GM21529 (cell line): ENCODE measurements at regions not wholly inside any gene's neighbourhood (a gene's known extent, or its start where the extent isn't known, plus 50 kb on each side); places are given as distances from the start of the nearest gene placed in this dataset.

Experiments
- ATAC-seq: cut with Tn5 transposase; IDR thresholded peaks from one replicate; pipeline ENCODE4 v1.9.1; 2021; ENCODE audit not compliant: unreplicated experiment

DNA sequence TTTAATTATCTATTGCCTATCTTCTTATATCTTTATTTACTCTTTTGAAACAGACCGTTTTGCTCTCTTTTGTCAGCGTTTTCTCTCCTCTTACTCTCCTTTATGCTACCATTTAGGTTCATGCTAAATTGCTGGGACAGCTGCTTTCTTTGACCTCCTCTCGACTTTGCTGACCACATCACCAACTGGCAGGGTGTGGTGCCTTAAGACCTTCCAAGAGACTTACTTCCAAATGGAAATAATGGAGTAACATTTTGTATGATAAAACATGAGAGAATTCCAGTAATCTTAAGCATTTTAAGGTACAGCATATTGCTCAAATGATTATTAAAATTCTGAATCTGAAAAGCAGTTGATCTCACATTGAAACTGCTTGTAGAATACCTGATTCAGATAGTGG, 71.5 kb upstream of the MEF2C start:
- no peak for ATAC-seq

DNA sequence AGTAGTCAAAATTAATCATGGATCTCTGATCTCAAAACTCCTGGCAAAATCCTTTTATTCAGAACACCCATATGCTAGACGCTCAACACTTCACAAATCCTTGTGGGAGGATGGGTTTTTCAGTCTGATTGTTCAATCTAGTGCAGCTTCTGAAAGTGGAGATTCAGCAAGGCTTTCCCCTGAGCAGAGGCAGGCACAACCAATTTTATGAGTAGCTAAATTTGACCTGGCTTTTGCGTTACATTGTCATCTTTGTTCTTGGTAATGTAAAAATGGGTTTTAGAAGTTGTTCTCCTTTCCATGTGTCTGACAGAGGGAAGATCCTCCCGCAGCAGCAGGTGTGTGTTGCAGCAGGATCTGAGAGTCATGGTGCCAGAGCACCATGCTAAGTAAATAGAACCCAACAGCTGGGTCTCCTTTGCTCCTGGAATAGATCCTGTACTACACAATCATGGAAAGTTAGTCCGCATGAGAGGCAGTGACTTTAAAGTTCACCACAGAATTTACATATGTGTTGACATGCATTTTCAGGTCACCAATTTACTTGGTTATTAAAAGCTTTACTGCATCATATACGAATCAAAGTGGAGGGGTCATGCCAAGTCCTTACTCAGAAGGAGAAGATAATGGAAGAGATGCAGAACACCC, 70.1 kb upstream of the MEF2C start:
- no peak for ATAC-seq

DNA sequence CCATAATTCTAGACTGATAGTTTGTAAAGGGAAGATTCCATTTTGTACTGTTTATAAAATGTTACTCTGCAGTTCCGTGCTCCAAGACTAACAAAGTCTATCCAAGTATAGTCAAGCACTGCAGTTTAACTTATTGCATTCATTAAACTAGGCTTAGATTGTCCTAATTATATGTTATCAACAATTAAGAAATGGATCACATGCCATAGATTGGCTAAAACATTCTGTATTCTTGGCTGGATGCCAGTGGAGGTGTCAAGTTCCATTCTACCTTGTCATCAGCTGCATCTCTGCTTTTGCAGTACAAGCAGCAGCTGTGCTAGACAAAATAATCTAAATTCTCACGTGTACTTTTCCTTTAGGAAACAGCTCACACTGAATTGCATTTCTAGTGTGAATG, 69.4 kb upstream of the MEF2C start:
- no peak for ATAC-seq

DNA sequence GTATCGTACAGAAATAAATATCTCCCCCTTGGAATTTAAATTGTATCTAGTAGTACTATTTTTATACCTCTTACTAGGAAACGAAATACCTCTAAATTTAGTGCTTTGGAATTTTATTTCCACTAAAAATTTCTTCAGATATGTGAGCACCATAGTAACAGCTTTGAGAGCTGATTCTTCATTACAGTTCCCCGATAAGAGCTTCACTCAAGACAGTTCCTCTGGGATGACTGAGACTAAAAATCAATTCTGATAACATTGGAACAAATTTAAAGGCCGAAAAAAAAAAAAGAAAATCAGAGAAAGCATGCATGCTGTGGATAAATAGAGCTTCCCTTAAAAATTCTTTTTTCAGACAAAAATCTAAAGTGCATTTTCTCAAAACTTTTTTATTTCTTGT, 68.5 kb upstream of the MEF2C start:
- ATAC-seq = no peak

DNA sequence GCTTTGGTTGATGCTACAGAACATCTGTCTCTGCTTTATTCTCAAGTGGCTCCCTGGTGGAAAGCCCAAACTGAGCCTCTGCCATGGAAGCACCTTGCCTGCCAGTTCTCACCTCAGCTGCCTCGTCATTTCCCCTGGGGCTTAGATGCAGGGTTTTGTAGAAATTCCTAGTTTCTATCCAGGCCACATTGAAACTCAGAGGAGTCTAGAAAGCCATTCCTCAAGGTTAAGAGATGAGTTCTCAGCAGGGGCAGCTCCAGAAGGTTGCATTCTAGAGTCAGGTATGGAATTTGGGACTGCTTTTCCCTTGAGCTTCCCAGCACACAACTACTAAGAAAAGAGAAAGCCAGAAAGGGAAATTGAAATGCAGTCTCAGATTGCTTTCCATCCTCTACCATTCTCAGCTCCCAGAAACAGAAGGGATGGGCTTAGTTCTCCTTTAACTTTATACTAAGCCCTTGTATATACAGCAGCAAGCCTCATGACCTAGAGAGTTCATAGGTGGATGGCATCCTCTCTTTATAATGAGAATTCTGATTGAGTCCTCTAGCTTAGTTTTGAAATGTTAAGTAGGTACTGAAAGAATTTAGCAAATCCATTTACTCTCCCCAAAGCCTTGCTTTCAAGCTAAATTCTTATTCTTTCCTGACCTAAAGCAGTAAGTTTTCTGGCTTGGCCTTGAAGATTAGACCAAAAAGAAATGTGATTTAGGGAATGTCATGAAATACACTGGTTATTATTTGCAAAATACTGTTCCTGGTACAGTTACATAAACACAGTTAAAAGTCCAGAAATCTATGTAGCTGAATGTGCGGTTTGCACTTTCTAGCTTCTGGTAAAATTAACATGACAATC, 66.0 kb upstream of the MEF2C start:
- no peak for ATAC-seq

DNA sequence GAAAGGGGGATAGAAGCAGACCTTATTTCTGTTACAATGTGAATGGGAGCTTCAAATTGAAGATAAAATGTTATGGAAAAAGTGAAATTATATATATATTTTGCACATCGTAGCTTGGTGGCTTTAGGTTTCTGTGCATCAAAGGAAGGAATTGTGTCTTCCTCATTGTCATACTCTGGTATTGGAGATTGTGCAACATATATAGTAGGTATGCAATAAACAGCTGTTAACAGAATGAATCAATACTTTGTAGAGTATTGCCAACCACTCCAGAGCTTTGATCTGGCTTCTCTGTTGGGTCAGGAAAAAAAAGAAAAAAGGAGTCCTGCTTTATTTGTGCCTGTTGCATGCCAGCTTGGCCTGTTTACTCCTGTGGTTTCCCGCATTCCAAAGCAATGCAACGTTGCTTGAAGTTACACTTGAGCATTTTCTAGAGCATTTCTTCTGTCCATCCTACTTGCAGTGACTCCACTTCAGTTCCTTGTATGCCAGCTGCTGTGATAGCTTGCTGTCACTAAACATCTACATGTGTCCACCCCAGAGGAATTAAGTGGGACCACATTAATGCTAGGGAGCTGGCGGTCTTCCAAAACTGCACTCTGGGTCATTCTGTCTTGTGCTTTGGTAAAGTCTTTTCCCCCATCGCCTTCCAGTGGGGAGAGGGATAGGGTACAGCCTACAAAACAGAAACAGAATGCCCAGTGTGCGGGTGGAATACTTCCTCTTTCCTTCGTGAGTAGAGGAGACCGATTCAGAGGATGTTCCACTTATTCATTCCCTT, 62.0 kb upstream of the MEF2C start:
- ATAC-seq = no peak

DNA sequence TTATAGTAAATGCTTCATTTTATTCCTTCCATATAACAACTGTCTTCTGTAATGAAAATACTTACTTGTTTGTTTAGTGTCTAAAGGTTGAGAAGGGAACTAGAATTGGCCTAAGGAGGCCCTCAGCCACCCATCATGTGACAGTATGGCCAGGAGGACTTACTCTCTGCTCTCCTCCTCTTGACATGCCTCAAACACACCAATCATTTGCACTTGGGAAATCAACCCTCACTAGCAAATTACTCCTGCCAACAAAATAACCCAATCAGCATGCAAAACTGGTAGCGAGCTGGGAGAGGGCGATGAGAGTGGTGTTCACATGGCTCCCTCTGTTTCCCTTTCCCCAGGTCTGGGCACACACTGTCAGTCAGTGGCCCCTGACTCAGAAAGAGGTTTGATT, 58.6 kb upstream of the MEF2C start:
- no peak for ATAC-seq

DNA sequence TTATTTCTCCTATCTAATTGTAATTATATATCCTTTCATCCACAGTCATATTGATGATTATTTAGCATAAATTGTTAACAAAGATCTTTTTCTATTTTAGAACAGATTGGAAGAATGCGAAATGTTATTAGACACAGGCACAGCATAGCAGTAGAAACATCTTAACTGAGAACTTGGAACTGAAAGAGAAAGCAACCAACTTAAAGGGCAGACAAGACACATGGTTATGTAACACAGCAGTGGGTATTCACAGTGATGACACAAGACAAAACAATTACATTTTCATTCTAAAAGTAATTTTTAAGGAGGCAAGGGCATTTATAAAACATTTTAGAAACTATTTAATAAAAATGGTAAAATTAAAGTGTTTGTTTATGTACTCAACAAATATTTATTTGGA, 57.7 kb upstream of the MEF2C start:
- no peak for ATAC-seq

DNA sequence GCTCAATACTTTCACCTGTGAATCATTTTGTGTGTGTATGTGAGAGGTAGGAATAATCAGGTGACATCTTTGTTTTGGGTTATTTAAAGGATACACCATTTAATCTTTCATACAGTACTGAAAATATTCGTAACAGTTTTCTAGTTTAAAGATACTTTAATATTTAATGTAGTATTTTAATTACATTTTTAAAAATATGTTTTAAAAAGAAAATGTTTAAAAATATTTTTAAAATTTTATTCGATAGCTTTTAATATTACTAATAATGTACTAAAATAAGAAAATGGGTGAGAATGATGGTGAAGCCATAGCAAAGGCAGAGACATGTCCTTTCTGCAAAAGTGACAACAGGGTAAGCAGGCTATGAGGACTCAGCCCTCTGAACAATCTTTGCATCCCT, 56.3 kb upstream of the MEF2C start:
- ATAC-seq = no peak

DNA sequence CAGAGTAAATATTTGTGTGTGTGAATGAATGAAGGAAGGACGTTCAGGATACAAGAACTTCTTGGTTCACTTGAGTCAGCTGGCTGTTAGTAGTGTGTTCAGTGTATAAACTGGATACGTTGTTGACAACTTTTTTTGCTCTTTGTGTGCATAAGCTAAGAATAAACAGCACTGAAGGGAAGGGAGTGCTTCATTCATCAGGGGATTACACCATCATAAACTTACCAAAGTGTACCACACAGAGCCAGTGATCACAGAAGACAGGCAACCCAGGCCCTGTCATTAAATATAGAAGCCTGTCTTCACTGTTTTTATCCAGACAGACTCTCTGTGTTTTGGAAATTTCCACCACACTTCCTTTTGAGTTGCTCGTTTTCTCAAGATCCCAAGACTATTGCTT, 55.5 kb upstream of the MEF2C start:
- no peak for ATAC-seq

DNA sequence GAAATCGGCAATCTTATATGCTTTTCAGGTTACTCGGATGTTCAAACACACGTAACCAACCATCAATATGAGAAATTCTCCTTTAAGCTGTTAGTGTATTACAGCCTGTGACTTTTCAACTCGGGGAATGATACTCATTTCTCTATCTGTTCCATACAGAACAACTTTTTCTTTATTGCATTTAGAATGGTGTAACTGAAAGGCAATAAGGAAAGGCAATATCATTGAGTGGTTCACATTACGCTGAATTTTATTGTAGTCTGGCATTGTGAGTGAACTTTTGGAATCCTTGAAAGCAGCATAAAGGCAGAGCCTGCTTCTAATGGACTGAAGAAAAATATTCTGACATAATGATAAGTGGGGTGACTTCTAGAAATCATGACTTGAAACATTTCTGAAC, 54.4 kb upstream of the MEF2C start:
- no peak for ATAC-seq

DNA sequence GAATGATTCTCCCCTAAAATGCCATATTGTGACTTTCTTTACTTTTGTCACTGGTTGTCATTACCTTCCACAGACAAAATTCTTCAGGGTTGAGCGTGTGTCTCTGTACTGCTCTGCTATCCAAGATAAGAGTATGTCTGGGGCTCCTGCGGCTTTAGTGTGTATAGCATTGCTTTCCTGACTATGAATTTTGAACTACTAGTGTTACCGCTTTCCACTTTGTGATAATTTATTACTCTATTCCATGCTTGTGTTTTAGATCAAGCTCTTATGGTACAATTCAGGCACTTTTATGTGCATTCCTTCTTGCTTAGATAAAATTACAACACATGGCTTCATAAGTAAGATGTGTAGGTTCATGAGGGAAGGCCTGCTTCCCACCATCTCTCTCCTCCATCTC, 51.5 kb upstream of the MEF2C start:
- ATAC-seq = no peak
